ENCODE measurements at regions not wholly inside any gene's neighbourhood (a gene's known extent, or its start where the extent isn't known, plus 50 kb on each side); places are given as distances from the start of the nearest gene placed in this dataset.

- no peak for DNase-seq
- no peak overlapping the region for H2AFZ ChIP-seq (ENCODE audit: insufficient read depth, low read depth, low read length, poor library complexity, severe bottlenecking)
- H3K79me2 ChIP-seq (ENCODE audit: insufficient read depth, low read length): no peaks in the 10 kb centered on the region
- Mint-ChIP-seq H3K4me3 (no peak overlapping the region), H3K4me1 (peaks cover 4% of the 10 kb centered on the region), H3K36me3 (no peaks in the 10 kb centered on the region), H3K9me3 (peaks cover 0 to 4% (median 0%) of the 10 kb centered on the region in 7 donors), H3K27ac (no peak overlapping the region), H3K27me3 (ENCODE audit: low read depth in 3 of 3) (peaks cover 0 to 7% (median 2%) of the 10 kb centered on the region in 3 donors)
- no peak overlapping the region for H3K4me2 ChIP-seq (replicated peaks; ENCODE audit: extremely low read depth, low read length, poor library complexity, severe bottlenecking)
- intact Hi-C loops (cut with micrococcal nuclease): no loop called here
- no peaks in the 10 kb centered on the region for H3K36me3 ChIP-seq (replicated peaks in 1 of 2; ENCODE audit: control insufficient read depth in 1 of 2, insufficient read depth in 2 of 2, low read length in 2 of 2)
- no peaks in the 10 kb centered on the region for H3K27me3 ChIP-seq (ENCODE audit: control insufficient read depth in 2 of 2, insufficient read depth in 2 of 2, low read length in 2 of 2)
- 97% methylated on average over 9 of the region's 9 CpGs for WGBS (ENCODE audit: insufficient coverage)
- no peak overlapping the region for H3K9ac ChIP-seq (ENCODE audit: insufficient read depth, low read length, poor library complexity, severe bottlenecking)
- H3K4me1 ChIP-seq (ENCODE audit: control insufficient read depth in 1 of 2, insufficient read depth in 2 of 2, low read length in 2 of 2): peaks cover 0 to 8% of the 10 kb centered on the region in 2 donors
- no peak overlapping the region for H3K27ac ChIP-seq (ENCODE audit: low read depth in 1 of 2, low read length in 2 of 2)
- H3K9me3 ChIP-seq (replicated peaks in 1 of 2; ENCODE audit: control insufficient read depth in 1 of 2, insufficient read depth in 1 of 2, low read length in 2 of 2): no peaks in the 10 kb centered on the region
- H3K4me3 ChIP-seq (replicated peaks in 1 of 3; ENCODE audit: low read depth in 2 of 3, low read length in 3 of 3): no peak overlapping the region
- no peaks in the 10 kb centered on the region for H4K20me1 ChIP-seq (ENCODE audit: insufficient read depth, low read length)
- no peak for TF ChIP-seq CTCF (IDR thresholded peaks at IDR 0.05)
Measured at GRCh38 chr14:104439625-104440024, 139.9 kb upstream of the C14orf180 start.

GRCh38 chr14:104440297-104440956, 139.1 kb upstream of the C14orf180 start:
- Mint-ChIP-seq H3K4me1 (peaks cover 4% of the 10 kb centered on the region), H3K36me3 (no peaks in the 10 kb centered on the region), H3K27ac (no peak overlapping the region), H3K9me3 (peaks cover 0 to 4% (median 0%) of the 10 kb centered on the region in 7 donors), H3K4me3 (no peak overlapping the region), H3K27me3 (ENCODE audit: low read depth in 3 of 3) (peaks cover 0 to 8% (median 2%) of the 10 kb centered on the region in 3 donors)
- Histone ChIP-seq H3K27ac (ENCODE audit: low read depth in 1 of 2, low read length in 2 of 2) (no peak overlapping the region), H2AFZ (ENCODE audit: insufficient read depth, low read depth, low read length, poor library complexity, severe bottlenecking) (no peak overlapping the region), H3K4me1 (ENCODE audit: control insufficient read depth in 1 of 2, insufficient read depth in 2 of 2, low read length in 2 of 2) (peaks cover 0 to 8% of the 10 kb centered on the region in 2 donors), H3K27me3 (ENCODE audit: control insufficient read depth in 2 of 2, insufficient read depth in 2 of 2, low read length in 2 of 2) (no peaks in the 10 kb centered on the region), H3K79me2 (ENCODE audit: insufficient read depth, low read length) (no peaks in the 10 kb centered on the region), H3K4me2 (replicated peaks; ENCODE audit: extremely low read depth, low read length, poor library complexity, severe bottlenecking) (no peak overlapping the region), H4K20me1 (ENCODE audit: insufficient read depth, low read length) (no peaks in the 10 kb centered on the region), H3K36me3 (replicated peaks in 1 of 2; ENCODE audit: control insufficient read depth in 1 of 2, insufficient read depth in 2 of 2, low read length in 2 of 2) (no peaks in the 10 kb centered on the region), H3K9ac (ENCODE audit: insufficient read depth, low read length, poor library complexity, severe bottlenecking) (no peak overlapping the region), H3K4me3 (replicated peaks in 1 of 3; ENCODE audit: low read depth in 2 of 3, low read length in 3 of 3) (no peak overlapping the region), H3K9me3 (replicated peaks in 1 of 2; ENCODE audit: control insufficient read depth in 1 of 2, insufficient read depth in 1 of 2, low read length in 2 of 2) (no peaks in the 10 kb centered on the region)
- no peak for DNase-seq
- 92% methylated on average over 5 of the region's 14 CpGs for WGBS (ENCODE audit: insufficient coverage)
- TF ChIP-seq CTCF (IDR thresholded peaks at IDR 0.05): no peak
- intact Hi-C loops (cut with micrococcal nuclease): no loop called here

All from CD14-positive monocyte (primary cell).